ENCODE measurements at regions not wholly inside any gene's neighbourhood (a gene's known extent, or its start where the extent isn't known, plus 50 kb on each side); places are given as distances from the start of the nearest gene placed in this dataset.
A peak's percentile ranks its signal among the peaks of the same experiment; 100 is the strongest.
"Not testable (repeated sequence)": the region's sequence is repeated elsewhere in the genome, so short reads cannot be mapped to it uniquely, and the experiment has no call there.

DNA sequence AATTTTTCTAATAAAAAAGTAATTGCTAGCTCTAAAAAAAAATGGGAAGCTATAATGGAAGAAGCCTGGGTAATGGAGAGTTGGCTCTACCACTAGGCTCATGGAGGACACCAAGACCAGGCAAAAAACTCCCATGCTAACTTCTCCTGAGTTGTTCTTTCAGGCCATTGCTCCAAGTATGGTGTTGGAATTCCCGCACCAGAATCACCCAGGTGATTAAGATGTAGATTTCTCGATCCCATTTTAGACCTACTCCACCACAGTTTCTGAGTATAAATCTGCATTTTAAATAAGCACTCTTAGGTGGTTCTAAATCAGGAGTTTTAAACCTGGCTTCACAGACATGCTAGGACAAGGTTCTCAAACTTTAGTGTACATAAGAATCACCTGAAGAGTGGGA is 221.0 kb downstream of the EMP1 start:
- DNase-seq (ENCODE audit: low spot score in 2 of 2) (no peak), FAIRE-seq (no peak)

GRCh38 chr12:13411287-13411686 is 214.8 kb downstream of the EMP1 start:
- no peak for FAIRE-seq
- DNase-seq (ENCODE audit: low spot score in 2 of 2), result no peak

DNA sequence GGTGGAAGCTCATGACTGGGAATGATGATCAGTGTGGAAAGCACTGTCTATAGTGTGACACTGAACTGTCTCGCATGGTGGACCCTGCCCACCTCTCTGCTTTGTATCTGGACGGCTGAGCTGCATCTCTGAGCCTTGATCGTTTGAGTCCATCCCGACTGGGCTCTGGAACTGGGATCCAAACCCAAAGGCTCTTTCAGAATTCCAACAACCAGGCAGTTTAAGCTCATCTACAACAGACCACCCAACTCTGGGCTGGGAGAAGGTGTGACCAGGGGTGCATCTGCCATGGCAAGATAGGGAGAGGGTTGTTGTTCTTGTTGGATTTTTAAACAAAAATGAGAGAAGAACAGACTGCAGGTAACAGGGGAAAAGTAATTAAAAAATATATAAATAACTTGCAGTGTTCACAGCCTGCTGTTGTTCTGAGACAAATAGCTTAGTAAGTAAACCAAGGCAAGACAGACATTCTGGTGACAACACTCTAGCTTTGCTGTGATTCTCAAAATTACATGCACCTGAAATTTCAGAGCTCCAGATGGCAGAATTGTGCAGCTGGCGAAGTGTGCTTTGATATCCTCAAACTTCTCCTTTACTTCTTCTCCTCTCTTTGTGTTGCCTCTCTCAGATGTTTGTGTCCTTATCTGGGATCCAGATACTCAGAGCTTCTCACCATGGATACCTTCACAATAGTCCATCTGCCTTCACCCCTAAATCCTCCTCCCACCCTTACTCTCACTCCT is 209.6 kb downstream of the EMP1 start:
- FAIRE-seq (no peak), DNase-seq (ENCODE audit: low spot score in 2 of 2) (no peak)

DNA sequence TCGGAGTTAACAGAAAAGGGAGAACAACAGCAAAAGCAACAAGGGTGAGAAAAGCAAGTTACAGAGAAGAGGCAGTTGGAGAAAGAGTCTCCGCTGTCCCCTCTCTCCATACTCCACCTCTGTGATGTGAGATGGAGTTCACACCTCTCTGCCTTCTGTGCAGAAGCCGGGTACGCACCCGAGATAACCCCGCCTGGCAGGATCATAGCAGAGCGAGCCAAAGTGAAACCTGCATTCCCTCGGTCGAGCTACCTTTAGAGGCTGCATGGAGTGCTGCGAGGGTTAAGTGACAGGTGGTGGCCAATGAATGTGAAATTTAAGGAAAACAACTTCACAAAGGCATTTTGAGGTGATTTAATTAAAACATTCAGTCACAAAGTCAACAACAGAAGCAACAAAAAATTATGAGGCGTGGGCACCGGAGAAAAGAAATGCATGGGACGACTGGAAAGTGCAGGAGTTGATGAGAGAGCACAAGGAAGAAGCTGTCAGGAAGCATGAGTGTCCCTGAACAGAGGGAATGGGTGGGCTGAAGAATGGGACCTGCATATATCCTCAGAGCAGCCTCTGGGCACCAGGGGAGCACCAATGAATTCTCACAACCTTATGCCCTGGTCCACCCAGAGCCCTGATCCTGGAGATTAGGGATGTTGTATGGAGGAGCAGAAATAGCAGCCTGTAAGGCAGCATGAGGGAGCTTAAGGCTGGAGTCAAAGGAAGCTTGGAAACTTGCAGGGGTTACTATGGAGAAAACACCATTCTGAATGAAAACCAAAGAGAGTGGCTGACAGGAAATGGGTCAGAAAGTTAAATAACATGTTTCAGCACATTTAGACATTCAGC is 208.3 kb downstream of the EMP1 start:
- FAIRE-seq (no peak), DNase-seq (ENCODE audit: low spot score in 2 of 2) (no peak)

GRCh38 chr12:13404111-13404628 is 207.6 kb downstream of the EMP1 start:
- no peak for FAIRE-seq

DNA sequence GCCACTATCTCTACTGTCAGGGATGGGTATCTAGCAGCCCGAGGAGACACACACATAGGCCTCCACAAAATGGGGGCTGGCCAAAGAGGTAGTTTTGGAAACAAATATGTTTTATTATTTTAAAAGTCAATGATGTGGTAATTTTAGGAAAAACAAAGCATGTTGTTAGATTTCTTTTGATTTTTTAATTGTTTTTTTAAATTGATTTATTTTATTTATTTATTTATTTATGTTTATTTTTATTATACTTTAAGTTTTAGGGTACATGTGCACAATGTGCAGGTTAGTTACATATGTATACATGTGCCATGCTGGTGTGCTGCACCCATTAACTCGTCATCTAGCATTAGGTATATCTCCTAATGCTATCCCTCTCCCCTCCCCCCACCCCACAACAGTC is 194.8 kb downstream of the EMP1 start:
- not testable (repeated sequence) for FAIRE-seq; DNase-seq (ENCODE audit: low spot score in 2 of 2)

More at GRCh38 chr12:13404111-13404628, 207.6 kb downstream of the EMP1 start:
- DNase-seq (ENCODE audit: low spot score in 2 of 2), result no peak

DNA sequence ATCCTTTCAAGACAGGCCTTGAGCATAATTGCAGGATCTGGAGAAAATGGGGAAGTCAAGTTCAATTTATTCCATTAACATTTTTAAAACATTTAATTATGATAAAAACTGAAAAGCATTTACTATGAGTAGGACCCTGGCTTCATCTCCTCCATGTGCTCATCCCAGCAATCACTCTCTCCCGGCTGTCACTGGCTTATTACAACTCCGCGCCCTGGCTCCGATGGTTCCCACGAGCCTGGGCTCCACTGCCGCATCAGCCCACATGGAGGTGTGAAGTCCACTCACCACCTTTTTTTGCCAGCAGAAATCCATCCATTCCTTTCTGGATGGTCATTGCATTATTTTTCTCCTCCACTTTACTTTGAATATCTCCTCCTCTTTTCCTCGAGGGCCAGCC is 194.4 kb downstream of the EMP1 start:
- FAIRE-seq (no peak), DNase-seq (ENCODE audit: low spot score in 2 of 2) (no peak)

GRCh38 chr12:13390381-13390861 is 193.9 kb downstream of the EMP1 start:
- FAIRE-seq, result no peak
- peak; percentile 44 to 60 for DNase-seq (ENCODE audit: low spot score in 2 of 2)

- DNase-seq (ENCODE audit: low spot score in 2 of 2) (no peak), FAIRE-seq (no peak)
Observed at GRCh38 chr12:13387101-13387500, 190.6 kb downstream of the EMP1 start.

GRCh38 chr12:13386323-13387039 is 190.0 kb downstream of the EMP1 start:
- FAIRE-seq (no peak), DNase-seq (ENCODE audit: low spot score in 2 of 2) (no peak)

DNA sequence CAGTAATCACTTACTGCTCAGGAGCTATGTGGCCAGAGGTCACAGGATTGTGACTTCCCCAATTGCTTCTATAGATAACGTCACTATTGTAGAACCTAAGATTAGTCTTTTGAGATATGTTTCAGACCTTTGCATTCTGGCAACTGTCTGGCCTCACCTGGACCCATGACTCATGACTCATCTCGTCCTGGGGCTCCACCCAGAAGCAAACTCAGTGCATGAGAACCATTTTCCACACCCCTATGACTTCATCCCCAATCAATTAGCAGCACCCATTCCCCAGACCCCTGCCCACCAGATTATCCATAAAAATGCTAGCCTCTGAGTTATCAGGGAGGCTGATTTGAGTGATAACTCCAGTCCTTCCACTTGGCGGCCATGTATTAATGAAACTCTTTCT is 186.9 kb downstream of the EMP1 start:
- DNase-seq (ENCODE audit: low spot score in 2 of 2) (no peak), FAIRE-seq (no peak)

- no peak for FAIRE-seq
Observed at GRCh38 chr12:13380297-13380696, 183.8 kb downstream of the EMP1 start.

DNA sequence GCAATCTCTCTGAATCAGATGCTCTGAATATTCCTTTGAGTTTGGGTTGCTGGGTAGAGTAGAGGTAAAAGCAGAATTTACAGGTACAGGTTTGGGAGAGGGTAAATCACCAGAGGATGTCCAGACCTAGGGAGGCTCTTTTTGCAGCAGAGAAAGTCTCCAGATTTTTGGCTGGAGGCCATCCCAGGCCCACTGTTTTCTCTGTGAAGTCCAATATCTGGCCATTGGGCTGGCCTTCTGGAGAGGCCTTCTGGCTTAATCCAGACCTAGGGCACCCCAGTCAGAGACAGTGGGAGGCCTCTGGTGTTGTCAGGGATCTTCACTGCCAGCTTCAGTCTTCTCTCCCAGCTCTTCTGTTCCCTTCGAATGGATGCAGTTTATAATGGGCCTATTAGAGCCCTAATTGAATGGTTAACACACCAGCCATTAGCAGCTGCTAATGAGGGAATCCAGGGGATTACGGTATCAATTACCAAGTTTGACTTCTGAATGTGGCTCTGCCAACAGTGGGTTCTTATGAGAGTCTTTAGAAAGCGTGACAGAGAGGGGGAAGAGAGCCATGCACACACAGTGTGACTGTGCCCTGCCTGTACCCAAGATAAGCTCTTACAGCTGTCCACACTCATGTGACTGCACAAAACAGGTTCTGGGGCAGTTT is 183.1 kb downstream of the EMP1 start:
- FAIRE-seq, result no peak
- no peak for DNase-seq (ENCODE audit: low spot score in 2 of 2)

More at GRCh38 chr12:13380297-13380696, 183.8 kb downstream of the EMP1 start:
- DNase-seq (ENCODE audit: low spot score in 2 of 2), result no peak

GRCh38 chr12:13377698-13378097 is 181.2 kb downstream of the EMP1 start:
- DNase-seq (ENCODE audit: low spot score in 2 of 2), result no peak
- no peak for FAIRE-seq

DNA sequence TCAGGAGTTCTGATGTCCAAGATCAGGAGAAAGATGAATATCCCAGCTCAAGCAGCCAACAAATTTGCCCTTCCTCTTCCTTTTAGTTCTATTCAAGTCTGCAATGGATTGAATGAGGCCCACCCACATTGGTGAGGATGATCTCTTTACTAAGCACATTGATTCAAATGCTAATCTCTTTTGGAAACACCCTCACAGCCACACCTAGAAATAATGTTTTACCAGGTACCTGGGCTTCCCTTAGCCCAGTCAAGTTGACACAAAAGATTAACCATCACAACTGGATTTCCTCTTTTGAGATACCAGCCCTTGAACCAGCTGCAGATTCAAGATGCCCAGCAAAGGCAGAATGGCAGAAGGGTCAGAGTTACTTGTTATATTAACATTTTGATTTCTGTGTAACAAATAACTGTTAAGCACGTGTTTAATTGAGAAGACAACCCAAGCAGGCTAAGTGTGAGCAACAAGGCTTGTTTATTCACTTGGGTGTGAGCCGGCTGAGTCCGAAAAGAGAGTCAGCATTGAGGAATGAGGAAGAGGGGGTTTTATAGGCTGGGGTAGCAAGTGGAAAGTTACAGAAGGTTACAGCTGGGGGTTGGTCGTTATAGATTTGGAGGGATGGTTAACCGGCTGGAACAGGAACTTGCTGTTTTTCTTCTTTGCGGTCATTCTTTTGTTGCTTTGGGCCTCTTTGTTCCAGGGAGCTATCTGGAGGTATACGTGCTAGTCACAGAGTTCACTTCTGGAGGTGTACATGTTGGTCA is 180.3 kb downstream of the EMP1 start:
- no peak for FAIRE-seq

DNA sequence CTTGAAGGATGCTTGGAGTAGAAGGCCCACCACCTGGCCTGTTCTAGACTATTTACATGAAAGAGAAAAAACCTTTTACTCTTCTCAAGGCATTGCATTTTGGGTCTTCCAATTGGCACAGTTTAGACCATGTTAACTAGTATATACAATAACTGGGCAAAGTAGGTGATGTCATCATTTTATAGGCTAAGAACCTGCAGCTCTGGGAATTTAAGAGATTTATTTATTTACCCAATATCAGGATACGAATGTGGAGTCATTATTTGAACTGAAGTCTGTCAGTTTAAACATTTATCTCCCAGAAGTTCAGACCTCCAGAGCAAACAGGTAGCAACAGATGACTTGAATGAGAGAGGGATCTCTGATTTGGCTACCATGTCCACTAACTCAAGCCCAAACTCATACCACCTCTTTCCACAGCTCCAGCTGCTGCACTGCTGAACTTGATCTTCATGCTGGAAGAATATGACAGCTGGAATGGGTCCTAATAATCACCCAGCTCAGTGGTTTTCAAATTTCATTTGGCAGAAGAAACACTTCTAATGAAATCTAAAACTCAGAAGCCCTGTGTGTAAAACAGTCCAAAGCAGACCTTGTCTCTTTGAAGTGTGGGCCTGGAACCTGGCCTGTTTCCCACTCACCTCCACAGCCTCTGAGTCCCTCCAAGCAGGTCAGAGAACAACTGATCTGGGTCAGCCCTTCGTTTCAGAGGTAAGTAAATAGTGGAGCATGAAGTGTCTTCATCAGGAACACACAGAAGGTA is 179.2 kb downstream of the EMP1 start:
- DNase-seq (ENCODE audit: low spot score in 2 of 2) (no peak), FAIRE-seq (no peak)

More for the DNA sequence above, 180.3 kb downstream of the EMP1 start:
- DNase-seq (ENCODE audit: low spot score in 2 of 2), result no peak

DNA sequence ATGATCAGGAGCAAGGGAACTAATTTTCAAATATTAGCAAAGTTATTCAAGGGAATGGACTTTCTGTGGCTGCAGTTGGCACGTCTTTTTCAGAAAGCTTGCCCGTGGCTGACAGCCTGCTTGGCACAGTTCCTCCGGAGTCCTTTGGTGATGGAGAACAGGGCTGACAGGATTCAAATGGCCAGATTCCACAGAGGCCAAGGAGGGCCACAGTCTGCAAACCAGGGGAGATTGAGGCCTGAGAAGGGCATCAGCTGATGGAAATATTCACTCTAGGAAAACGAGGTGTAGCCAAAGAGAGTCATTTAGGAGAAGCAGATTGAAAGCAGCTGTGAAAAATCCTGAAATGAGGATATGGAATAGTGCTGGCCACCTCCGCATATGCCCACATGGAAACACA is 178.3 kb downstream of the EMP1 start:
- DNase-seq (ENCODE audit: low spot score in 2 of 2), result no peak
- no peak for FAIRE-seq

GRCh38 chr12:13373803-13374202 is 177.3 kb downstream of the EMP1 start:
- DNase-seq (ENCODE audit: low spot score in 2 of 2) (no peak), FAIRE-seq (no peak)

DNA sequence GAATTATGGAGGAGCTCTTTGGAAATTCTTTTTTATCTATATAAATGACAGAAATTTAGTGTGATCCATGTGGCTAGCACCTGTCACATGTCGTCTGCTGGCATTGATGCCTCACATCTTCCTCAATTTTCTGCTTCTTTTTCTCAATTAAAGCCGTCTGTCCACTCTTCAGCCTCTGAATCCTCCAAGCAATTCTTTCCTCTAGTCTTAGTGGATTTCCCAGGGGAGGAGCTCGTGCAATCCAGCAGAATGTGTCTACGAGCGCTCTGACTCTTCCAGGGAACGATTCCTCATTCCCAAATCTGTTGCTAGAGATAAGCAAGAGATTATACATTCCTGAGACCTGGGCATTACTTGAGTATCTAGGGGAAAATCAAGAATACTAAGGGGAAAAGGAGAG is 176.6 kb downstream of the EMP1 start:
- DNase-seq (ENCODE audit: low spot score in 2 of 2) (no peak), FAIRE-seq (no peak)

All from frontal cortex (tissue), 3 donors.